ENCODE measurements at regions not wholly inside any gene's neighbourhood (a gene's known extent, or its start where the extent isn't known, plus 50 kb on each side); places are given as distances from the start of the nearest gene placed in this dataset.

DNA sequence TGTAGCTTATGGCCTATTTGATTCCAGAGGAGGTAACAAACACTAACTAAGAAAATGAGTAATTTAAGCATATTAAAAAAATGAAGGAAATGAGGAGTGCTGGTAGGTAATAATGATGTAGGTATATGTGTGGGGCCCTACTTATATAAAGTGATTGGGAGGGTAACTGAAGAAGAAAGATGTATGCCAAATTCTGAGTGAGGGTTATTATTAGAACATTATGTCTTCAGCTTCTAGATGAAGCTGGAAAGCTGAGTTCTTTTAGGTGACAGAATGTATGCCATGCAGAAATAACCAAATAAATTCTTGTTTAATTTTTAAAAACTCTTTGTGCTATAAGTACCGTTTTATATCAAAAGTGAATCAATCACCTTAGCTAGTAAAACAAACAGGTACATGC lies 479.6 kb upstream of the TENM4 start:
- H3K4me1 ChIP-seq (ENCODE audit: control insufficient read depth, insufficient read depth, low read length) = no peaks in the 10 kb centered on the region
- no peaks in the 10 kb centered on the region for H3K9me1 ChIP-seq (ENCODE audit: insufficient read depth, low read length)
- intact Hi-C loops (cut with micrococcal nuclease) = no loop called here
- no peak overlapping the region for H2AFZ ChIP-seq (replicated peaks; ENCODE audit: low read length, poor library complexity)
- H3K9me3 ChIP-seq (ENCODE audit: control insufficient read depth, insufficient read depth, low read length) = no peaks in the 10 kb centered on the region
- no peak overlapping the region for H3K23ac ChIP-seq (ENCODE audit: low read depth, low read length)
- H3K4ac ChIP-seq (ENCODE audit: low read depth, low read length) = no peak overlapping the region
- H3K79me1 ChIP-seq (ENCODE audit: low read depth in 1 of 2, low read length in 2 of 2) = no peaks in the 10 kb centered on the region
- dilution Hi-C loops (cut with HindIII; ENCODE audit: low sequenced_read_pairs, unreplicated experiment) = no loop called here
- H2BK5ac ChIP-seq (ENCODE audit: low read depth, low read length, poor library complexity, severe bottlenecking) = no peak overlapping the region
- TF ChIP-seq FOS (IDR thresholded peaks at IDR 0.05; ENCODE audit: low read depth, low read length) = no peak
- no peak for TF ChIP-seq RFX5 (IDR thresholded peaks at IDR 0.05; ENCODE audit: low read depth, low read length)
- no peak for TF ChIP-seq SMC3 (IDR thresholded peaks at IDR 0.05; ENCODE audit: low read depth, low read length)
- no peak for TF ChIP-seq NFE2L2 (IDR thresholded peaks at IDR 0.05; ENCODE audit: low read depth, low read length)
- TF ChIP-seq, protein P1, sequence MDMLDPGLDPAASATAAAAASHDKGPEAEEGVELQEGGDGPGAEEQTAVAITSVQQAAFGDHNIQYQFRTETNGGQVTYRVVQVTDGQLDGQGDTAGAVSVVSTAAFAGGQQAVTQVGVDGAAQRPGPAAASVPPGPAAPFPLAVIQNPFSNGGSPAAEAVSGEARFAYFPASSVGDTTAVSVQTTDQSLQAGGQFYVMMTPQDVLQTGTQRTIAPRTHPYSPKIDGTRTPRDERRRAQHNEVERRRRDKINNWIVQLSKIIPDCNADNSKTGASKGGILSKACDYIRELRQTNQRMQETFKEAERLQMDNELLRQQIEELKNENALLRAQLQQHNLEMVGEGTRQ (IDR thresholded peaks at IDR 0.05; ENCODE audit: low read depth, low read length) = no peak
- no peak for TF ChIP-seq MAFK (IDR thresholded peaks at IDR 0.05; ENCODE audit: low read depth, low read length)
- TF ChIP-seq MXI1 (IDR thresholded peaks at IDR 0.05; ENCODE audit: borderline replicate concordance, low read depth, low read length) = no peak
- no peak for TF ChIP-seq BHLHE40 (IDR thresholded peaks at IDR 0.05; ENCODE audit: low read depth, low read length)
- TF ChIP-seq, protein P2, sequence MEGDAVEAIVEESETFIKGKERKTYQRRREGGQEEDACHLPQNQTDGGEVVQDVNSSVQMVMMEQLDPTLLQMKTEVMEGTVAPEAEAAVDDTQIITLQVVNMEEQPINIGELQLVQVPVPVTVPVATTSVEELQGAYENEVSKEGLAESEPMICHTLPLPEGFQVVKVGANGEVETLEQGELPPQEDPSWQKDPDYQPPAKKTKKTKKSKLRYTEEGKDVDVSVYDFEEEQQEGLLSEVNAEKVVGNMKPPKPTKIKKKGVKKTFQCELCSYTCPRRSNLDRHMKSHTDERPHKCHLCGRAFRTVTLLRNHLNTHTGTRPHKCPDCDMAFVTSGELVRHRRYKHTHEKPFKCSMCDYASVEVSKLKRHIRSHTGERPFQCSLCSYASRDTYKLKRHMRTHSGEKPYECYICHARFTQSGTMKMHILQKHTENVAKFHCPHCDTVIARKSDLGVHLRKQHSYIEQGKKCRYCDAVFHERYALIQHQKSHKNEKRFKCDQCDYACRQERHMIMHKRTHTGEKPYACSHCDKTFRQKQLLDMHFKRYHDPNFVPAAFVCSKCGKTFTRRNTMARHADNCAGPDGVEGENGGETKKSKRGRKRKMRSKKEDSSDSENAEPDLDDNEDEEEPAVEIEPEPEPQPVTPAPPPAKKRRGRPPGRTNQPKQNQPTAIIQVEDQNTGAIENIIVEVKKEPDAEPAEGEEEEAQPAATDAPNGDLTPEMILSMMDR (conservative IDR thresholded peaks at IDR 0.05; ENCODE audit: low read depth, low read length) = no peak
- TF ChIP-seq CHD1 (IDR thresholded peaks at IDR 0.05; ENCODE audit: low read depth, low read length) = no peak
- no peak for TF ChIP-seq RCOR1 (IDR thresholded peaks at IDR 0.05; ENCODE audit: insufficient replicate concordance, low read length)
- no peak for TF ChIP-seq POLR2A (IDR thresholded peaks at IDR 0.05; ENCODE audit: low read depth, low read length)
- no peak for TF ChIP-seq MAZ (IDR thresholded peaks at IDR 0.05; ENCODE audit: borderline replicate concordance, low read depth, low read length)
- TF ChIP-seq RAD21 (IDR thresholded peaks at IDR 0.05; ENCODE audit: low read length) = no peak
- TF ChIP-seq CEBPB (IDR thresholded peaks at IDR 0.05; ENCODE audit: low read depth, low read length) = no peak
- TF ChIP-seq, protein P3, sequence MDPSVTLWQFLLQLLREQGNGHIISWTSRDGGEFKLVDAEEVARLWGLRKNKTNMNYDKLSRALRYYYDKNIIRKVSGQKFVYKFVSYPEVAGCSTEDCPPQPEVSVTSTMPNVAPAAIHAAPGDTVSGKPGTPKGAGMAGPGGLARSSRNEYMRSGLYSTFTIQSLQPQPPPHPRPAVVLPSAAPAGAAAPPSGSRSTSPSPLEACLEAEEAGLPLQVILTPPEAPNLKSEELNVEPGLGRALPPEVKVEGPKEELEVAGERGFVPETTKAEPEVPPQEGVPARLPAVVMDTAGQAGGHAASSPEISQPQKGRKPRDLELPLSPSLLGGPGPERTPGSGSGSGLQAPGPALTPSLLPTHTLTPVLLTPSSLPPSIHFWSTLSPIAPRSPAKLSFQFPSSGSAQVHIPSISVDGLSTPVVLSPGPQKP (IDR thresholded peaks at IDR 0.05; ENCODE audit: borderline replicate concordance, low read depth, low read length) = no peak
- POLR2A ChIA-PET (ENCODE audit: unreplicated experiment) = no interaction called here
- no peaks in the 10 kb centered on the region for H3K36me3 ChIP-seq (ENCODE audit: control insufficient read depth, insufficient read depth, low read length)
- no peak overlapping the region for H3K4me3 ChIP-seq (ENCODE audit: insufficient read depth, low read depth, low read length)
- CTCF ChIA-PET = no interaction called here
- no peak overlapping the region for H3K14ac ChIP-seq (replicated peaks; ENCODE audit: low read depth, low read length)
- no CpG with 5 or more reads among the region's 1 CpG for WGBS, 2 experiments (ENCODE audit: extremely low coverage in 2 of 2, insufficient read length in 1 of 2)
- H2AK9ac ChIP-seq (replicated peaks; ENCODE audit: low read depth, low read length, poor library complexity) = no peak overlapping the region
- H3K18ac ChIP-seq (ENCODE audit: low read depth, low read length) = no peak overlapping the region
- H4K5ac ChIP-seq (ENCODE audit: low read depth, low read length) = no peak overlapping the region
- H4K8ac ChIP-seq (ENCODE audit: low read depth in 2 of 2, low read length in 2 of 2) = no peak overlapping the region
- no peaks in the 10 kb centered on the region for H4K20me1 ChIP-seq (ENCODE audit: insufficient read depth, low read length)
- H2BK20ac ChIP-seq (ENCODE audit: low read depth, low read length) = no peak overlapping the region
- DNase-seq = no peak
- no peak overlapping the region for H2BK120ac ChIP-seq (ENCODE audit: low read depth, low read length)
- H3K4me2 ChIP-seq (ENCODE audit: low read depth, low read length) = no peak overlapping the region
- H2BK15ac ChIP-seq (ENCODE audit: low read depth, low read length) = no peak overlapping the region
- BruUV-seq (replicated peaks) = no TSS peak
- H3K27ac ChIP-seq (ENCODE audit: insufficient read depth, low read length) = no peak overlapping the region
- no peak overlapping the region for H3K56ac ChIP-seq (ENCODE audit: extremely low read depth, insufficient read depth, low read length)
- H4K91ac ChIP-seq (ENCODE audit: insufficient read depth, low read depth, low read length) = no peak overlapping the region
- in situ Hi-C loops (cut with MboI; ENCODE audit: low sequenced_read_pairs) = no loop called here
- no peak overlapping the region for H3K9ac ChIP-seq (ENCODE audit: low read depth, low read length)
- no peak overlapping the region for H2AK5ac ChIP-seq (ENCODE audit: low read depth, low read length)
- no peak for ATAC-seq (ENCODE audit: low read depth)
- no peaks in the 10 kb centered on the region for H3K27me3 ChIP-seq (ENCODE audit: control insufficient read depth, insufficient read depth, low read length)
